C4-2B (cell line): ENCODE measurements at regions not wholly inside any gene's neighbourhood (a gene's known extent, or its start where the extent isn't known, plus 50 kb on each side); places are given as distances from the start of the nearest gene placed in this dataset.

Experiments used
- ZFX ChIP-seq: fragments of 450-650 bp; IDR thresholded peaks from 2 replicates; pipeline ENCODE4 v1.6.1; 2017
- TF ChIP-seq, protein P1 (sequence below): fragments of 450-650 bp; conservative IDR thresholded peaks from 2 replicates; pipeline ENCODE4 v1.5.1; 2017; ENCODE audit warnings: mild to moderate bottlenecking

DNA sequence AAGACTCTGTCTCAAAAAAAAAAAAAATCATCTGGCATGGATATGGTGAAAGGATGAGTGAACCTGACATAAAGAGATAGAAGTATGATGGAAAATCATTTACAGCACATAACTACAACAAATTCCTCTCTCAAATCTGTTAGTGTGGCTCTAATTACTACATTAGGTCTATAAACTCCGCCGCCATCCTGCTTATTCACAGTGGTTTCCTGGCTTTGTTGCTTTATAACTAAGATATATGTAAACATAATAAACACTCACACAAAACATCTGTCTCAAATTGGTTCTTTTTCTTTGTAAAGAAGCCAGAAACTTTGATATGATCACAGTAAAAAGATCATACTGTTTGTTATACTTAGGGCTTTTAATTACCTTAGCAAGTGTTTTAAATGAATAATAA lies 412.6 kb upstream of the FAM98A start:
- TF ChIP-seq, protein P1, sequence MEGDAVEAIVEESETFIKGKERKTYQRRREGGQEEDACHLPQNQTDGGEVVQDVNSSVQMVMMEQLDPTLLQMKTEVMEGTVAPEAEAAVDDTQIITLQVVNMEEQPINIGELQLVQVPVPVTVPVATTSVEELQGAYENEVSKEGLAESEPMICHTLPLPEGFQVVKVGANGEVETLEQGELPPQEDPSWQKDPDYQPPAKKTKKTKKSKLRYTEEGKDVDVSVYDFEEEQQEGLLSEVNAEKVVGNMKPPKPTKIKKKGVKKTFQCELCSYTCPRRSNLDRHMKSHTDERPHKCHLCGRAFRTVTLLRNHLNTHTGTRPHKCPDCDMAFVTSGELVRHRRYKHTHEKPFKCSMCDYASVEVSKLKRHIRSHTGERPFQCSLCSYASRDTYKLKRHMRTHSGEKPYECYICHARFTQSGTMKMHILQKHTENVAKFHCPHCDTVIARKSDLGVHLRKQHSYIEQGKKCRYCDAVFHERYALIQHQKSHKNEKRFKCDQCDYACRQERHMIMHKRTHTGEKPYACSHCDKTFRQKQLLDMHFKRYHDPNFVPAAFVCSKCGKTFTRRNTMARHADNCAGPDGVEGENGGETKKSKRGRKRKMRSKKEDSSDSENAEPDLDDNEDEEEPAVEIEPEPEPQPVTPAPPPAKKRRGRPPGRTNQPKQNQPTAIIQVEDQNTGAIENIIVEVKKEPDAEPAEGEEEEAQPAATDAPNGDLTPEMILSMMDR: no peak
- TF ChIP-seq ZFX: no peak
